Astrocyte (in vitro differentiated cells and primary cell): ENCODE measurements at regions not wholly inside any gene's neighbourhood (a gene's known extent, or its start where the extent isn't known, plus 50 kb on each side); places are given as distances from the start of the nearest gene placed in this dataset.

Source experiments
- DNase-seq: peaks from one replicate; pipeline ENCODE4 v3.0.0-alpha.2; 2010; ENCODE audit warnings: low read depth
- FAIRE-seq: peaks from 2 replicates; lab custom pipeline; 2011; peaks lifted over from hg19 to GRCh38; lab: Jason Lieb, UNC
- H2AFZ ChIP-seq: 2 replicates; pipeline ENCODE4 v1.6.0; 2012; ENCODE audit warnings: low read depth, low read length, inconsistent platforms
- H3K27ac ChIP-seq: 2 replicates; pipeline ENCODE4 v1.5.1; 2011; ENCODE audit warnings: low read depth, low read length, inconsistent platforms
- H3K27me3 ChIP-seq: 2 replicates; pipeline ENCODE4 v1.6.0; 2011; ENCODE audit warnings: low read length, inconsistent platforms; ENCODE audit not compliant: insufficient read depth
- H3K36me3 ChIP-seq: 2 replicates; pipeline ENCODE4 v1.5.1; 2011; ENCODE audit warnings: low read length, inconsistent platforms; ENCODE audit not compliant: insufficient read depth
- H3K4me1 ChIP-seq: 2 replicates; pipeline ENCODE4 v1.5.1; 2011; ENCODE audit warnings: low read length, inconsistent platforms; ENCODE audit not compliant: insufficient read depth
- H3K4me2 ChIP-seq: 2 replicates; pipeline ENCODE4 v1.6.0; 2012; ENCODE audit warnings: low read length, inconsistent platforms
- H3K4me3 ChIP-seq: 2 replicates; pipeline ENCODE4 v1.5.1; 2011; ENCODE audit warnings: low read depth, mild to moderate bottlenecking, low read length, inconsistent platforms; ENCODE audit not compliant: insufficient read depth
- H3K79me2 ChIP-seq: 2 replicates; pipeline ENCODE4 v1.6.0; 2012; ENCODE audit warnings: mild to moderate bottlenecking, low read length, inconsistent platforms; ENCODE audit not compliant: insufficient read depth
- H3K9ac ChIP-seq: 2 replicates; pipeline ENCODE4 v1.6.0; 2012; ENCODE audit warnings: mild to moderate bottlenecking, low read length, inconsistent platforms
- H3K9me3 ChIP-seq: 2 replicates; pipeline ENCODE4 v1.5.1; 2012; ENCODE audit warnings: low read depth, mild to moderate bottlenecking, low read length, inconsistent platforms; ENCODE audit not compliant: insufficient read depth
- H4K20me1 ChIP-seq: 2 replicates; pipeline ENCODE4 v1.6.0; 2012; ENCODE audit warnings: low read length, inconsistent platforms; ENCODE audit not compliant: insufficient read depth
- H3K27ac Mint-ChIP-seq: one replicate; pipeline ENCODE4 v1.8.0; 2021; ENCODE audit warnings: mild to moderate bottlenecking, mixed read lengths; ENCODE audit not compliant: unreplicated experiment
- H3K27me3 Mint-ChIP-seq: one replicate; pipeline ENCODE4 v1.8.0; 2021; ENCODE audit warnings: low read depth, mixed read lengths; ENCODE audit not compliant: unreplicated experiment
- H3K36me3 Mint-ChIP-seq: one replicate; pipeline ENCODE4 v1.8.0; 2021; ENCODE audit warnings: low read depth, mixed read lengths; ENCODE audit not compliant: unreplicated experiment
- H3K4me1 Mint-ChIP-seq: one replicate; pipeline ENCODE4 v1.8.0; 2021; ENCODE audit warnings: low read depth, mixed read lengths; ENCODE audit not compliant: unreplicated experiment
- H3K4me3 Mint-ChIP-seq: one replicate; pipeline ENCODE4 v1.8.0; 2021; ENCODE audit warnings: mild to moderate bottlenecking, moderate library complexity, mixed read lengths; ENCODE audit not compliant: unreplicated experiment
- H3K9me3 Mint-ChIP-seq: one replicate; pipeline ENCODE4 v1.8.0; 2021; ENCODE audit warnings: mild to moderate bottlenecking, mixed read lengths; ENCODE audit not compliant: unreplicated experiment
- EZH2 ChIP-seq: IDR thresholded peaks from 2 replicates; pipeline ENCODE4 v1.6.1; 2012; ENCODE audit warnings: mild to moderate bottlenecking, low read length, inconsistent platforms; ENCODE audit not compliant: insufficient read depth
- TF ChIP-seq, protein P1 (sequence below): IDR thresholded peaks from 2 replicates; pipeline ENCODE4 v1.5.1; 2011; ENCODE audit warnings: low read depth, mild to moderate bottlenecking, inconsistent platforms, low read length, moderate library complexity; ENCODE audit not compliant: insufficient read depth

DNA sequence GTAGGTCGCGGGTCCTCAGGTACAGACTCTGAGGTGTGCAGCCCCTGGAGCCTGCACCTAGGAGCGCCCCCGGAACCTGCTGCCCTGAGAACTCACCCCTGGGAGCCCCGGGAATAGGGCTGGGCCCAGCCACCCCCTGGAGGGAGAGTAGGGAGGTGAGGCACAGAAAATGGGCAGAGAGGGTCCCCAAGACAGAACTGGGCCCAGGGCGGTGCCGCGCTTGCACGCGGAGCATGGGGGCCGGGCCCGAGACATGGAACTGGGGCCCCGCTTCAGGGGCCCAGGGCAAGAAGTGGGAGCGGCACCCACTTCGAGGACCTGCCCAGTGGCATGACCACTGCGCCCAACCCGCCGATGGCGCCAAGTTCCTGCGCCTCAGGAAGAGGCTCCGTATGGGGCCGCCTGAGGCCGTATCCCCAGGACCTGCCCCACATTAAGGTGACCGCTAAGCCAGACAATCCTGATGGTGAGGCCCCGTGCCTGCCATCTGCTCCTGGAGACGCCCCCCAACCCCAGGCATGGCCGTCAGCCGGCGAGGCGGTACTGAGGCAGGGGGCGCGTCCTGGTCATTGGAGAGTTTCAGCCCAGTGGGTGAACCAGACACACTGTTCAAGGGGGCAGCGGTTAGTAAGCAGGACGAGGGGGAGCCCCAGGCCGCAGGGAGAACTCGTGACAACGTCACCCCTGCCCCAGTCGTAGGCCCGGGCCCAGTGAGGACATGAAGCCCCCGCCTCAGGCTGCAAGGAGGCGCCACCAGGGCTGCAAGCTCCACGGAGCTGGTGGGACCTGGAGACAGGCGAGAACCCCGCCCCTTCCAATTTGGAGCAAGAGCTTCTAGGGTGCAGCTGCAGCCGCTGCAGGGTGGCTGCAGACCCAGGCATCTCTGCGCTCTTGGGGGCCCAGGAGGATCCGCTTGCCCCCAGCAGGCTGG, 89.5 kb upstream of the PUM3 start:
- Histone ChIP-seq H3K36me3 (no peaks in the 10 kb centered on the region), H2AFZ (no peak overlapping the region), H3K4me1 (no peaks in the 10 kb centered on the region), H3K9me3 (no peaks in the 10 kb centered on the region), H3K9ac (no peak overlapping the region), H3K79me2 (no peaks in the 10 kb centered on the region), H4K20me1 (no peaks in the 10 kb centered on the region), H3K4me2 (no peak overlapping the region), H3K27me3 (no peaks in the 10 kb centered on the region), H3K27ac (no peak overlapping the region), H3K4me3 (no peak overlapping the region)
- FAIRE-seq (no peak), DNase-seq (no peak)
- no peak overlapping the region for H3K27ac Mint-ChIP-seq
- no peak overlapping the region for H3K4me3 Mint-ChIP-seq
- no peaks in the 10 kb centered on the region for H3K4me1 Mint-ChIP-seq
- peaks cover 2% of the 10 kb centered on the region for H3K27me3 Mint-ChIP-seq
- no peaks in the 10 kb centered on the region for H3K9me3 Mint-ChIP-seq
- TF ChIP-seq EZH2, result no peak
- TF ChIP-seq, protein P1, sequence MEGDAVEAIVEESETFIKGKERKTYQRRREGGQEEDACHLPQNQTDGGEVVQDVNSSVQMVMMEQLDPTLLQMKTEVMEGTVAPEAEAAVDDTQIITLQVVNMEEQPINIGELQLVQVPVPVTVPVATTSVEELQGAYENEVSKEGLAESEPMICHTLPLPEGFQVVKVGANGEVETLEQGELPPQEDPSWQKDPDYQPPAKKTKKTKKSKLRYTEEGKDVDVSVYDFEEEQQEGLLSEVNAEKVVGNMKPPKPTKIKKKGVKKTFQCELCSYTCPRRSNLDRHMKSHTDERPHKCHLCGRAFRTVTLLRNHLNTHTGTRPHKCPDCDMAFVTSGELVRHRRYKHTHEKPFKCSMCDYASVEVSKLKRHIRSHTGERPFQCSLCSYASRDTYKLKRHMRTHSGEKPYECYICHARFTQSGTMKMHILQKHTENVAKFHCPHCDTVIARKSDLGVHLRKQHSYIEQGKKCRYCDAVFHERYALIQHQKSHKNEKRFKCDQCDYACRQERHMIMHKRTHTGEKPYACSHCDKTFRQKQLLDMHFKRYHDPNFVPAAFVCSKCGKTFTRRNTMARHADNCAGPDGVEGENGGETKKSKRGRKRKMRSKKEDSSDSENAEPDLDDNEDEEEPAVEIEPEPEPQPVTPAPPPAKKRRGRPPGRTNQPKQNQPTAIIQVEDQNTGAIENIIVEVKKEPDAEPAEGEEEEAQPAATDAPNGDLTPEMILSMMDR, result no peak
- no peaks in the 10 kb centered on the region for H3K36me3 Mint-ChIP-seq

DNA sequence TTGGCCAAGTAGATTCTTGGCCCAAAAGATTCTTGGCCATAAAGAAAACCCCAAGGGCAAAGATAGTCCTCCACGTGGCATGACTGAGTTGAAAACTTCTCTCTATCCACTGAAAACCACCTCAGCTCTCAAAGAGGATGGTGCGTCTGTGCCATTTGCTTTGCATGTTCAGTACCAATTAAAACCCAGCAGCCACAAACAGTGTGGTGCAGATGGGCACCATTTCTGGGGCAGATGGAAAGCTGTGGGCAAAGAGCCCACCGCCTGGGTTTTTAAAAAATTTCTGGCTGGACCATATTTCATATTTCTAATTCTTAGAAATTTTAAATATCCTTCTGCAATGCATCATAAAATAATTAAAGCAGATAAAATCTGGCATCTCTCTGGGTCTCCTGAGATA, 84.5 kb upstream of the PUM3 start:
- DNase-seq (no peak), FAIRE-seq (no peak)
- H3K36me3 Mint-ChIP-seq, result no peaks in the 10 kb centered on the region
- Histone ChIP-seq H3K79me2 (no peaks in the 10 kb centered on the region), H3K36me3 (no peaks in the 10 kb centered on the region), H3K4me3 (no peak overlapping the region), H3K4me2 (no peak overlapping the region), H3K4me1 (no peaks in the 10 kb centered on the region), H3K9ac (no peak overlapping the region), H2AFZ (no peak overlapping the region), H3K9me3 (no peaks in the 10 kb centered on the region), H4K20me1 (no peaks in the 10 kb centered on the region), H3K27me3 (no peaks in the 10 kb centered on the region), H3K27ac (no peak overlapping the region)
- H3K27ac Mint-ChIP-seq, result no peak overlapping the region
- H3K9me3 Mint-ChIP-seq, result peaks cover 1% of the 10 kb centered on the region
- no peaks in the 10 kb centered on the region for H3K4me1 Mint-ChIP-seq
- TF ChIP-seq EZH2, result no peak
- TF ChIP-seq, protein P1, result no peak
- H3K4me3 Mint-ChIP-seq, result no peak overlapping the region
- peaks cover 9% of the 10 kb centered on the region for H3K27me3 Mint-ChIP-seq

DNA sequence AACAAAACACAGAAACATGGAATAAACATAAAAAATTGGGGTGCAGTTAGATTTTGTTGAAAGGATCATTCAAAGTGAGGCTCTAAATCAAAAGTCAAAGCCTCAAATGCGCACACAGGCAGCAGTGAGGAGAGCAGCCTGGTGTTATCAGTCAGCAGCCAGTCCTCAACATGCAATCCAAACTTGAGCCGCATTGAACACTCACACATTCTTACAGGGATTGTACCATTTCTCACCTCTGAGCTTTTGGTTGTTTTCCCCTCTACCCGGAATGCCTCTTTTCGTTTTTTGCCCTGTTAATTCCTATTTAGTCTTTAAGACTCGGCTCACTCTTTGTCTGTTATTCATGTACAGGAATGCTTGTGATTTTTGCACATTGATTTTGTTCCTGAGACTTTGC, 81.1 kb upstream of the PUM3 start:
- Histone ChIP-seq H3K27me3 (peaks cover 3% of the 10 kb centered on the region), H3K9ac (no peak overlapping the region), H3K4me1 (no peaks in the 10 kb centered on the region), H3K36me3 (no peaks in the 10 kb centered on the region), H3K9me3 (no peaks in the 10 kb centered on the region), H4K20me1 (no peaks in the 10 kb centered on the region), H3K4me2 (no peak overlapping the region), H3K79me2 (no peaks in the 10 kb centered on the region), H2AFZ (no peak overlapping the region), H3K27ac (no peak overlapping the region), H3K4me3 (no peak overlapping the region)
- TF ChIP-seq, protein P1, result no peak
- no peak for TF ChIP-seq EZH2
- H3K4me3 Mint-ChIP-seq, result no peak overlapping the region
- FAIRE-seq (no peak), DNase-seq (no peak)
- no peaks in the 10 kb centered on the region for H3K36me3 Mint-ChIP-seq
- H3K27ac Mint-ChIP-seq, result no peak overlapping the region
- peaks cover 16% of the 10 kb centered on the region for H3K27me3 Mint-ChIP-seq
- peaks cover 1% of the 10 kb centered on the region for H3K9me3 Mint-ChIP-seq
- no peaks in the 10 kb centered on the region for H3K4me1 Mint-ChIP-seq
